DOHH2 (cell line): ENCODE measurements at regions not wholly inside any gene's neighbourhood (a gene's known extent, or its start where the extent isn't known, plus 50 kb on each side); places are given as distances from the start of the nearest gene placed in this dataset.

Experiments
- H3F3A ChIP-seq: fragments of 200-600 bp; sonication (generic), shearing (Covaris generic); 2 replicates; pipeline ENCODE4 v1.6.0; 2016; ENCODE audit warnings: antibody characterized with exemption, mild to moderate bottlenecking; ENCODE audit not compliant: control insufficient read depth, insufficient read depth
- H3K27ac ChIP-seq: fragments of 200-600 bp; sonication (generic); 2 replicates; pipeline ENCODE4 v1.5.1; 2014; ENCODE audit warnings: low read depth, mild to moderate bottlenecking, low read length, moderate library complexity
- H3K27me3 ChIP-seq: fragments of 200-600 bp; sonication (generic); 2 replicates; pipeline ENCODE4 v1.6.1; 2014; ENCODE audit warnings: mild to moderate bottlenecking, low read length, mixed read lengths; ENCODE audit not compliant: control insufficient read depth
- H3K36me3 ChIP-seq: fragments of 200-600 bp; sonication (generic); 2 replicates; pipeline ENCODE4 v1.6.1; 2014; ENCODE audit warnings: mild to moderate bottlenecking, low read length, moderate library complexity, mixed read lengths; ENCODE audit not compliant: control insufficient read depth
- H3K4me1 ChIP-seq: fragments of 200-600 bp; sonication (generic); 2 replicates; pipeline ENCODE4 v1.6.1; 2014; ENCODE audit warnings: mild to moderate bottlenecking, low read length, mixed read lengths; ENCODE audit not compliant: control insufficient read depth
- H3K4me2 ChIP-seq: fragments of 200-600 bp; sonication (generic); 2 replicates; pipeline ENCODE4 v1.6.0; 2014; ENCODE audit warnings: mild to moderate bottlenecking, low read length, moderate library complexity
- H3K4me3 ChIP-seq: fragments of 200-600 bp; sonication (generic); 2 replicates; pipeline ENCODE4 v1.5.1; 2014; ENCODE audit warnings: mild to moderate bottlenecking, low read length, mixed read lengths
- H3K79me2 ChIP-seq: fragments of 200-600 bp; sonication (generic); 2 replicates; pipeline ENCODE4 v1.6.1; 2014; ENCODE audit warnings: mild to moderate bottlenecking, low read length, mixed read lengths; ENCODE audit not compliant: control insufficient read depth
- H3K9me2 ChIP-seq: fragments of 200-600 bp; sonication (generic); replicated peaks from 2 replicates; pipeline ENCODE4 v1.6.1; 2014; ENCODE audit warnings: mild to moderate bottlenecking, low read length, mixed read lengths; ENCODE audit not compliant: control insufficient read depth
- H3K9me3 ChIP-seq: fragments of 200-600 bp; sonication (generic); 2 replicates; pipeline ENCODE4 v1.6.1; 2014; ENCODE audit warnings: antibody characterized with exemption, low read length, mixed read lengths; ENCODE audit not compliant: control insufficient read depth, insufficient read depth
- H4K20me1 ChIP-seq: fragments of 200-600 bp; sonication (generic); 2 replicates; pipeline ENCODE4 v1.6.0; 2014; ENCODE audit warnings: low read depth, mild to moderate bottlenecking, antibody characterized with exemption, low read length, moderate library complexity; ENCODE audit not compliant: control insufficient read depth, insufficient read depth
- EZH2phosphoT487 ChIP-seq: fragments of 200-600 bp; sonication (generic); IDR thresholded peaks from 2 replicates; pipeline ENCODE4 v1.6.1; 2017; ENCODE audit warnings: borderline replicate concordance, mild to moderate bottlenecking, antibody characterized with exemption, low read length, moderate library complexity, mixed read lengths
- TF ChIP-seq, protein P1 (sequence below): fragments of 200-600 bp; sonication (generic); IDR thresholded peaks from one replicate; pipeline ENCODE4 v1.5.1; 2014; ENCODE audit warnings: antibody characterized with exemption, mild to moderate bottlenecking, low read depth, low read length; ENCODE audit not compliant: poor library complexity, severe bottlenecking

DNA sequence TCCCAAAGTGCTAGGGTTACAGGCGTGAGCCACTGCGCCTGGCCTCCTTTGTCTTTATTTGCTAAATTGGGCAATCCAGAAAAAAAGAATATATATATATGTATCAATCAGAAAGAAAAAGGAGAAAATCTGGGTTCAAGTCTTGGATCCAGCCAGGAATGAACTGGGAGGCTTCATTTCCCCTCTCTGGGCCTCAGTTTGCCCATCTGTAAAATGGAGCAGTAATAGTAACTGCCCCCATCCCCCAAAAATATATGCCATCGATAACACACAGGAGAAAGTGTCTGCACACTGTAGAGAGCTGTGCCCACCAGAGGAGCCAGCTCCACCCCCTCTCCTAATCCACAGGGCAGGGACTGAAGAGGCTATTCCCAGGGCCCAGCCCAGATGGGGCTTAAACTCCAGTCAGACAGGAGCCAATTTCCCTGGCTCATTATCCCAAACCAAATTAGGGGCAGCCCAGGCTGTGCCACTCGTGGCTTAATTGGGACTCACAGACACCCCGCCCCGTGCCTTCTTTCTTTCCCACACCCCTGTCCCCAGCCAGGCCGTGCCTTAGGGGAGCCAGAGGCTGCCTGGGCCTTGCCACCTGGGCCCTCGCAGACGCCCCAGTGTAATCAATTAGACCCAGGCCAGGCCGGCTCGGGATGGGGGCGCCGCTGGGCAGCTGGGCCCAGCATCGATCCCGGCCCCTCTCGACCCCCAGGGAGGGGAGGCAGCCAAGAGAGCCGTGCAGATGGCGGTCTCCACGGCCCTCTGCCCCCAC lies 171.5 kb downstream of the MN1 start:
- no peaks in the 10 kb centered on the region for H4K20me1 ChIP-seq
- H3K9me3 ChIP-seq: no peaks in the 10 kb centered on the region
- H3K9me2 ChIP-seq: no peaks in the 10 kb centered on the region
- H3K27me3 ChIP-seq: no peaks in the 10 kb centered on the region
- TF ChIP-seq, protein P1, sequence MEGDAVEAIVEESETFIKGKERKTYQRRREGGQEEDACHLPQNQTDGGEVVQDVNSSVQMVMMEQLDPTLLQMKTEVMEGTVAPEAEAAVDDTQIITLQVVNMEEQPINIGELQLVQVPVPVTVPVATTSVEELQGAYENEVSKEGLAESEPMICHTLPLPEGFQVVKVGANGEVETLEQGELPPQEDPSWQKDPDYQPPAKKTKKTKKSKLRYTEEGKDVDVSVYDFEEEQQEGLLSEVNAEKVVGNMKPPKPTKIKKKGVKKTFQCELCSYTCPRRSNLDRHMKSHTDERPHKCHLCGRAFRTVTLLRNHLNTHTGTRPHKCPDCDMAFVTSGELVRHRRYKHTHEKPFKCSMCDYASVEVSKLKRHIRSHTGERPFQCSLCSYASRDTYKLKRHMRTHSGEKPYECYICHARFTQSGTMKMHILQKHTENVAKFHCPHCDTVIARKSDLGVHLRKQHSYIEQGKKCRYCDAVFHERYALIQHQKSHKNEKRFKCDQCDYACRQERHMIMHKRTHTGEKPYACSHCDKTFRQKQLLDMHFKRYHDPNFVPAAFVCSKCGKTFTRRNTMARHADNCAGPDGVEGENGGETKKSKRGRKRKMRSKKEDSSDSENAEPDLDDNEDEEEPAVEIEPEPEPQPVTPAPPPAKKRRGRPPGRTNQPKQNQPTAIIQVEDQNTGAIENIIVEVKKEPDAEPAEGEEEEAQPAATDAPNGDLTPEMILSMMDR: no peak
- no peak for TF ChIP-seq EZH2phosphoT487
- H3K4me3 ChIP-seq: no peak overlapping the region
- no peaks in the 10 kb centered on the region for H3K36me3 ChIP-seq
- no peaks in the 10 kb centered on the region for H3K4me1 ChIP-seq
- H3K4me2 ChIP-seq: no peak overlapping the region
- no peak overlapping the region for H3K27ac ChIP-seq
- no peaks in the 10 kb centered on the region for H3K79me2 ChIP-seq
- no peaks in the 10 kb centered on the region for H3F3A ChIP-seq

DNA sequence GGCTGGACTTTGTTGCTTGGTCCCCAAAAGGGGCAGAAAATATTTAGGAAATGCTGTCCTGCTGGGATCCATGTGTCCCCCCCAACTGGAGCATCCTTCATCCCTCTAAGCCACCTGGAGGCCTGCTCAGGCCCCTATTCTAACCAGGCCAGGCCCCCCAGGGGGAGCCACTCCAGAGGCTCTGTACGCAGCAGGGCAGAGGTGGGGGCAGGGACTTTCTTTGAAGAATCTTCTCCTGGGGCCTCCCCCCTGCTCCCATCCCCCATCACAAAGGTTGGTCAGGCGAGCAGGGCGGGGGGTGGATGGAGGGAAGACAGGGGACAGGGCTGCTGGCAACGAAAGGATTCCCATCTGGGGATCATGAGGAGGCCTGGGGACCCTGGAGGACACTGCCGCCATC lies 170.8 kb downstream of the MN1 start:
- H4K20me1 ChIP-seq: no peaks in the 10 kb centered on the region
- no peaks in the 10 kb centered on the region for H3K36me3 ChIP-seq
- no peaks in the 10 kb centered on the region for H3K9me3 ChIP-seq
- no peak overlapping the region for H3K4me3 ChIP-seq
- no peak for TF ChIP-seq EZH2phosphoT487
- TF ChIP-seq, protein P1: no peak
- H3K9me2 ChIP-seq: no peaks in the 10 kb centered on the region
- no peak overlapping the region for H3K4me2 ChIP-seq
- H3F3A ChIP-seq: no peaks in the 10 kb centered on the region
- H3K79me2 ChIP-seq: no peaks in the 10 kb centered on the region
- H3K4me1 ChIP-seq: no peaks in the 10 kb centered on the region
- H3K27me3 ChIP-seq: no peaks in the 10 kb centered on the region
- H3K27ac ChIP-seq: no peak overlapping the region

DNA sequence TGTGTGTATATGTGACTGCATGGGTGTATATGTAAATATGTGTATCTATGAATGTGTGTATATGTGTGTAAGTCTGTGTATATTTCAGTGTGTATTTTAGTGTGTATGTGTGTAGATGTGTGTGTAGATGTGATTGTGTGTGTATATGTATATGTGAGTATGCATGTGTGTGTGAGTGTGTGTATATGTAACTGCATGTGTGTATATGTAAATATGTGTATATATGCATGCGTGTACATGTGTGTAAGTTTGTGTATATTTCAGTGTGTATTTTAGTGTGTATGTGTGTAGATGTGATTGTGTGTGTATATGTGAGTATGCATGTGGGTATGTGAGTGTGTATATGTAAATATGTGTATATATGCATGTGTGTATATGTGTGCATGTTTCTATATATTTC lies 169.9 kb downstream of the MN1 start:
- H4K20me1 ChIP-seq: no peaks in the 10 kb centered on the region
- H3K9me2 ChIP-seq: no peaks in the 10 kb centered on the region
- no peaks in the 10 kb centered on the region for H3K4me1 ChIP-seq

More for the DNA sequence above, 169.9 kb downstream of the MN1 start:
- TF ChIP-seq, protein P1: no peak
- TF ChIP-seq EZH2phosphoT487: no peak
- no peaks in the 10 kb centered on the region for H3K36me3 ChIP-seq
- no peaks in the 10 kb centered on the region for H3K79me2 ChIP-seq
- no peak overlapping the region for H3K4me3 ChIP-seq
- no peak overlapping the region for H3K27ac ChIP-seq
- no peaks in the 10 kb centered on the region for H3F3A ChIP-seq
- H3K9me3 ChIP-seq: no peaks in the 10 kb centered on the region
- H3K4me2 ChIP-seq: no peak overlapping the region
- H3K27me3 ChIP-seq: no peaks in the 10 kb centered on the region
